H4 (cell line): ENCODE measurements at regions not wholly inside any gene's neighbourhood (a gene's known extent, or its start where the extent isn't known, plus 50 kb on each side); places are given as distances from the start of the nearest gene placed in this dataset.

Experiments
- DNase-seq: peaks from one replicate; pipeline ENCODE4 v3.0.0-alpha.2; 2015; ENCODE audit warnings: low spot score

GRCh38 chr13:47067306-47067705 lies 170.5 kb upstream of the HTR2A start:
- no peak for DNase-seq

GRCh38 chr13:47066226-47066625 lies 169.4 kb upstream of the HTR2A start:
- no peak for DNase-seq

GRCh38 chr13:47064381-47064780 lies 167.5 kb upstream of the HTR2A start:
- no peak for DNase-seq

GRCh38 chr13:47049276-47049989 lies 152.6 kb upstream of the HTR2A start:
- DNase-seq = no peak

- no peak for DNase-seq
Measured at GRCh38 chr13:47046706-47047105, 149.9 kb upstream of the HTR2A start.

- DNase-seq = no peak
Measured at GRCh38 chr13:47044842-47045241, 148.0 kb upstream of the HTR2A start.

GRCh38 chr13:47039106-47039505 lies 142.3 kb upstream of the HTR2A start:
- DNase-seq = peak; percentile 18

GRCh38 chr13:47038188-47038587 lies 141.3 kb upstream of the HTR2A start:
- DNase-seq = no peak

GRCh38 chr13:47036294-47037008 lies 139.6 kb upstream of the HTR2A start:
- no peak for DNase-seq

- DNase-seq = no peak
Measured at GRCh38 chr13:47033216-47033615, 136.4 kb upstream of the HTR2A start.

- no peak for DNase-seq
Measured at GRCh38 chr13:47027780-47028437, 131.1 kb upstream of the HTR2A start.

- no peak for DNase-seq
Measured at GRCh38 chr13:47025791-47026447, 129.1 kb upstream of the HTR2A start.

GRCh38 chr13:47019977-47020376 lies 123.1 kb upstream of the HTR2A start:
- no peak for DNase-seq

- no peak for DNase-seq
Measured at GRCh38 chr13:47017476-47017875, 120.6 kb upstream of the HTR2A start.

GRCh38 chr13:47008318-47008717 lies 111.5 kb upstream of the HTR2A start:
- no peak for DNase-seq

- DNase-seq = no peak
Measured at GRCh38 chr13:47005756-47006414, 109.0 kb upstream of the HTR2A start.

- DNase-seq = no peak
Measured at GRCh38 chr13:47004540-47004939, 107.7 kb upstream of the HTR2A start.

- no peak for DNase-seq
Measured at GRCh38 chr13:47004027-47004426, 107.2 kb upstream of the HTR2A start.

GRCh38 chr13:47000165-47000564 lies 103.3 kb upstream of the HTR2A start:
- DNase-seq = no peak

GRCh38 chr13:46996316-46997030 lies 99.6 kb upstream of the HTR2A start:
- DNase-seq = no peak

- DNase-seq = no peak
Measured at GRCh38 chr13:46995874-46996273, 99.0 kb upstream of the HTR2A start.
